Gastrocnemius medialis (tissue), 4 donors: ENCODE measurements at regions not wholly inside any gene's neighbourhood (a gene's known extent, or its start where the extent isn't known, plus 50 kb on each side); places are given as distances from the start of the nearest gene placed in this dataset.

ENCODE experiments used
- ATAC-seq, 2 donors: fragments of 150-250 bp; one replicate each; pipeline ENCODE4 v1.9.1; 2016
- DNase-seq, 2 donors: peaks; one replicate each; pipeline ENCODE4 v3.0.0-alpha.2; 2019
- H3K27ac ChIP-seq, 4 donors: fragments of 200-600 bp; sonication (generic); 1 replicate in 1 of 4; 2 replicates in 3 of 4; pipeline ENCODE4 v1.5.1; 2016 to 2018; ENCODE audit warnings: mild to moderate bottlenecking in 2 of 4, moderate library complexity in 1 of 4
- H3K27me3 ChIP-seq, 3 donors: fragments of 200-600 bp; sonication (generic) in 2 of 3; 1 replicate in 1 of 3; 2 replicates in 2 of 3; pipeline versions ENCODE4 v1.5.1 to v1.6.0; 2016 to 2019; ENCODE audit warnings: mild to moderate bottlenecking in 1 of 3, moderate library complexity in 1 of 3
- H3K36me3 ChIP-seq, 2 donors: fragments of 200-600 bp; sonication (generic) in 1 of 2; one replicate each; pipeline ENCODE4 v1.5.1; 2017 to 2018
- H3K4me1 ChIP-seq, 2 donors: fragments of 200-600 bp; sonication (generic) in 1 of 2; one replicate each; pipeline ENCODE4 v1.5.1; 2016 to 2017; ENCODE audit warnings: mild to moderate bottlenecking in 2 of 2
- H3K4me3 ChIP-seq, 4 donors: fragments of 200-600 bp; sonication (generic) in 3 of 4; 1 replicate in 1 of 4; 2 replicates in 3 of 4; pipeline ENCODE4 v1.5.1; 2016 to 2019; ENCODE audit warnings: mild to moderate bottlenecking in 2 of 4
- H3K9me3 ChIP-seq, 3 donors: fragments of 200-600 bp; sonication (generic) in 2 of 3; 1 replicate in 1 of 3; 2 replicates in 2 of 3; pipeline ENCODE4 v1.5.1; 2016 to 2019
- CTCF ChIP-seq, 5 experiments: fragments of 450-650 bp in 3 of 5; fragments of 200-600 bp in 2 of 5; sonication (generic) in 2 of 5; IDR thresholded peaks in 4 of 5; conservative IDR thresholded peaks in 1 of 5; 1 replicate in 4 of 5; 2 replicates in 1 of 5; pipeline ENCODE4 v1.5.1; 2016 to 2019; ENCODE audit warnings: antibody characterized with exemption in 5 of 5, mild to moderate bottlenecking in 3 of 5, moderate library complexity in 3 of 5
- POLR2A ChIP-seq, 2 donors: fragments of 450-650 bp; IDR thresholded peaks; one replicate each; pipeline ENCODE4 v1.6.1; 2017; ENCODE audit warnings: antibody characterized with exemption in 2 of 2, mild to moderate bottlenecking in 2 of 2, moderate library complexity in 2 of 2
- in situ Hi-C, 4 donors: fragments of 200-750 bp; cut with MboI; loops; one replicate each; pipeline versions ENCODE4 v1.15.0 to v1.8.0; 2017; ENCODE audit warnings: low sequenced_read_pairs in 4 of 4
- intact Hi-C: fragments of 100-400 bp; cut with DNase I; formaldehyde crosslinking; loops from one replicate; pipeline ENCODE4 v1.15.1; 2023; ENCODE audit warnings: low total_unique reads

- Histone ChIP-seq H3K4me3 (no peak overlapping the region), H3K27me3 (no peaks in the 10 kb centered on the region), H3K36me3 (no peaks in the 10 kb centered on the region), H3K27ac (no peak overlapping the region), H3K9me3 (no peaks in the 10 kb centered on the region), H3K4me1 (no peaks in the 10 kb centered on the region)
- ATAC-seq (no peak), DNase-seq (no peak)
- no peak for TF ChIP-seq CTCF (IDR thresholded peaks at IDR 0.05 in 4 of 5, conservative IDR thresholded peaks at IDR 0.05 in 1 of 5)
- TF ChIP-seq POLR2A (IDR thresholded peaks at IDR 0.05): no peak
- intact Hi-C loops (no loop called here), in situ Hi-C loops (no loop called here)
Measured at GRCh38 chr2:139067874-139068273, 287.7 kb upstream of the NXPH2 start.

GRCh38 chr2:139067072-139067471 is 286.9 kb upstream of the NXPH2 start:
- ATAC-seq (no peak), DNase-seq (no peak)
- H3K4me3 ChIP-seq: no peak overlapping the region
- no peaks in the 10 kb centered on the region for H3K4me1 ChIP-seq
- in situ Hi-C loops (no loop called here), intact Hi-C loops (no loop called here)
- no peak overlapping the region for H3K27ac ChIP-seq
- H3K27me3 ChIP-seq: no peaks in the 10 kb centered on the region
- H3K36me3 ChIP-seq: no peaks in the 10 kb centered on the region
- TF ChIP-seq CTCF (IDR thresholded peaks at IDR 0.05 in 4 of 5, conservative IDR thresholded peaks at IDR 0.05 in 1 of 5) (no peak), POLR2A (IDR thresholded peaks at IDR 0.05) (no peak)
- H3K9me3 ChIP-seq: no peaks in the 10 kb centered on the region

GRCh38 chr2:139064159-139064558 is 284.0 kb upstream of the NXPH2 start:
- no peak for ATAC-seq
- intact Hi-C loops (no loop called here), in situ Hi-C loops (no loop called here)
- DNase-seq: no peak
- TF ChIP-seq POLR2A (IDR thresholded peaks at IDR 0.05) (no peak), CTCF (IDR thresholded peaks at IDR 0.05 in 4 of 5, conservative IDR thresholded peaks at IDR 0.05 in 1 of 5) (no peak)
- Histone ChIP-seq H3K27ac (no peak overlapping the region), H3K27me3 (no peaks in the 10 kb centered on the region), H3K4me3 (no peak overlapping the region), H3K4me1 (no peaks in the 10 kb centered on the region), H3K9me3 (no peaks in the 10 kb centered on the region), H3K36me3 (no peaks in the 10 kb centered on the region)

GRCh38 chr2:139059617-139060016 is 279.4 kb upstream of the NXPH2 start:
- H3K36me3 ChIP-seq: no peaks in the 10 kb centered on the region
- no peak overlapping the region for H3K4me3 ChIP-seq
- DNase-seq: no peak
- TF ChIP-seq CTCF (IDR thresholded peaks at IDR 0.05 in 4 of 5, conservative IDR thresholded peaks at IDR 0.05 in 1 of 5): no peak
- TF ChIP-seq POLR2A (IDR thresholded peaks at IDR 0.05): no peak
- no peaks in the 10 kb centered on the region for H3K4me1 ChIP-seq
- intact Hi-C loops: no loop called here
- in situ Hi-C loops: no loop called here
- no peaks in the 10 kb centered on the region for H3K27me3 ChIP-seq
- H3K27ac ChIP-seq: no peak overlapping the region
- no peak for ATAC-seq
- H3K9me3 ChIP-seq: no peaks in the 10 kb centered on the region

- in situ Hi-C loops: no loop called here
- intact Hi-C loops: no loop called here
- Histone ChIP-seq H3K4me3 (no peak overlapping the region), H3K27ac (no peak overlapping the region), H3K9me3 (no peaks in the 10 kb centered on the region), H3K27me3 (no peaks in the 10 kb centered on the region), H3K36me3 (no peaks in the 10 kb centered on the region), H3K4me1 (no peaks in the 10 kb centered on the region)
- DNase-seq: no peak
- TF ChIP-seq POLR2A (IDR thresholded peaks at IDR 0.05) (no peak), CTCF (IDR thresholded peaks at IDR 0.05 in 4 of 5, conservative IDR thresholded peaks at IDR 0.05 in 1 of 5) (no peak)
- ATAC-seq: no peak
Measured at GRCh38 chr2:139055202-139055601, 275.0 kb upstream of the NXPH2 start.
